IgD-negative memory B cell (primary cell): ENCODE measurements at regions not wholly inside any gene's neighbourhood (a gene's known extent, or its start where the extent isn't known, plus 50 kb on each side); places are given as distances from the start of the nearest gene placed in this dataset.

Experiments used
- H3K27ac Mint-ChIP-seq, 3 donors: one replicate each; pipeline ENCODE4 v1.8.0; 2020 to 2022; ENCODE audit warnings: mild to moderate bottlenecking in 3 of 3, mixed read lengths in 3 of 3, moderate library complexity in 1 of 3
- H3K27me3 Mint-ChIP-seq: one replicate; pipeline ENCODE4 v1.8.0; 2021; ENCODE audit warnings: mixed read lengths
- H3K36me3 Mint-ChIP-seq: one replicate; pipeline ENCODE4 v1.8.0; 2020; ENCODE audit warnings: mild to moderate bottlenecking, mixed read lengths
- H3K4me1 Mint-ChIP-seq, 3 donors: one replicate each; pipeline ENCODE4 v1.8.0; 2020 to 2022; ENCODE audit warnings: mixed read lengths in 3 of 3, mild to moderate bottlenecking in 1 of 3
- H3K4me3 Mint-ChIP-seq, 4 donors: one replicate each; pipeline ENCODE4 v1.8.0; 2020 to 2022; ENCODE audit warnings: mild to moderate bottlenecking in 4 of 4, mixed read lengths in 4 of 4, moderate library complexity in 3 of 4
- H3K9me3 Mint-ChIP-seq, 3 donors: one replicate each; pipeline ENCODE4 v1.8.0; 2020 to 2021; ENCODE audit warnings: mixed read lengths in 3 of 3, mild to moderate bottlenecking in 1 of 3

DNA sequence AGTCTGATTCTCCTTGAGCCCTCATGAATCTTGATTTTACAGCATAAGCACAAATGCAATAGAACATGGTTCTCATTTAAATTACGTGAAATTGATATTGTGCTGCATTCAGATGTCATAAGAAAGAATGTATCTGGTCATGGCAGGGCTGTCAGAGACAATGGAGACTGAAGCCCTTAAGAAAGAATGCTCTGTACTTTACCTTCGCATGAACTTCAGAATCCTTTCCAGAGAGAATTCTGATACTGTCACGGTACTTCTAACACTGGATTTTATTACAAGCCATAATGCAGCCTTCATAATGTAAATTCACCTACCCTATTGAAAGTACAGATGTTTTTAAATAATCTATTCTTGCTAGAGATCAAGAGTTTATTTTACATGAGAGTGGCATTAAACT is 677.9 kb upstream of the ADGRL3 start:
- peaks cover 3 to 9% (median 4%) of the 10 kb centered on the region in 3 donors for H3K9me3 Mint-ChIP-seq
- no peak overlapping the region for H3K4me3 Mint-ChIP-seq
- no peaks in the 10 kb centered on the region for H3K36me3 Mint-ChIP-seq
- H3K27me3 Mint-ChIP-seq, result no peaks in the 10 kb centered on the region
- no peaks in the 10 kb centered on the region for H3K4me1 Mint-ChIP-seq
- H3K27ac Mint-ChIP-seq, result no peak overlapping the region

DNA sequence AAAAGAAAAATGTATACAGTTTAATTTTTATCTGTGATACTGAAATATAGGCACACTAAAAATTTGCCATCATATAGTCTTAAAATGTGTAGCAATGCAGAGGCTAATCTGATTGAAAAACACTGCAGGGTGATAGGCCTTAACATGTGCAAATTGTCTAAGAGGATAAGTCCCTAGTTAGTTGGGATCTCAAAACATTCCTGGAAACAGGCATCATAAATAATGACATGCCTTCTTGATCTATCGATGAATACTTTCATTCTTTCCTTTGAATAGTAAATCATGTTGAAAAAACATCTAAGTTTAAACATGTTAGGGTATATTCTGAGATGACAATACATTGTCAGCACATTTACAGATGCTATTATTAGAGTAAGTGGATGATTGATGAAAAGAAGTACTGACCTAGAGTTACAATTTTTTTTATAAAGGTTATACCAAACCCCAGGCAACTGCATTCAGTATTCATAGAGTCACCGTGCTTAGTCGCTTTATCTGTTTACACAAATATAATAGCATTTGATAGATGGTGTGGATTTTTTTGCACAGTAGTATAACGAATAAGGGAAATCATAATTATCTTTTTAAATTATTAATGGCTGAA is 668.2 kb upstream of the ADGRL3 start:
- Mint-ChIP-seq H3K36me3 (no peaks in the 10 kb centered on the region), H3K27me3 (no peaks in the 10 kb centered on the region), H3K27ac (no peak overlapping the region), H3K9me3 (peaks cover 0 to 16% (median 3%) of the 10 kb centered on the region in 3 donors), H3K4me1 (no peaks in the 10 kb centered on the region), H3K4me3 (no peak overlapping the region)

DNA sequence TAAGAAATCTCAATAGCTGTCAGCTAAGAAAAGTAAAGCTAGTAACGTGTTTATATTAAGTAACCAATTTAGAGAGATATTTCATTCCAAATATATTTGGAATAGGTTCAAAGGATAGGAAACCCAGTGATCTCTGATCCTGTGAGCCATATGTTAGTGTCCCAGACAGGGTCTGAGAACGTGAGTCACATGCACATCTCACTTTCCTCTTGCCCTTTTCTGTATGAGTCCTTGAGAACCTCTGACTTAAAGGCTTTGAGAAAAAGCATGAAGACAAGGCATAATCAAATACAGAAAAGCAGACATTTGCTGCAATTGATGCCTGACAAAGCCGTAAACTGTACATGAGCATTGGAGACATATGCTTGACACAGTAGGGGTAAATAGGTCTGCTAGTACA is 655.1 kb upstream of the ADGRL3 start:
- Mint-ChIP-seq H3K36me3 (no peaks in the 10 kb centered on the region), H3K9me3 (peaks cover 0 to 18% (median 11%) of the 10 kb centered on the region in 3 donors), H3K27me3 (no peaks in the 10 kb centered on the region), H3K4me1 (no peaks in the 10 kb centered on the region), H3K27ac (no peak overlapping the region), H3K4me3 (no peak overlapping the region)

DNA sequence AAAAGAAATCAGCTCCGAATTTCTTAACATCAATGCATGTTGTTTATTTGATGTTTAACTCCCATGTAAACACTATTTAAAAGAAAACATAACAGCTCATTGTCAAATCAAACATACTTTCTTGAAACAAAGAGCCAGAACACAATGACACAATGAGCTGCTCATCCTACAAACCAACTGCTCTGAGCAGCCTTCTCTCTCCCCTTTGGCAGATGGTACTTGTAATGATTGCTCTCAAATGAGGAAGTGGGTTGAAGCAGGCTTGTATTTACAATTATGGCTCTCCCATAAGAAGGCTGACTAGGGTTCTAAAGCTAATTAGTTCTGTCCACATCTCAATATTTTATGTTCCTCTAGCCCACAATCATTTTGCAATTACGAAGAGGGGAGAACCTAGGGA is 637.8 kb upstream of the ADGRL3 start:
- no peaks in the 10 kb centered on the region for H3K27me3 Mint-ChIP-seq
- no peaks in the 10 kb centered on the region for H3K36me3 Mint-ChIP-seq
- no peak overlapping the region for H3K4me3 Mint-ChIP-seq
- H3K4me1 Mint-ChIP-seq, result no peaks in the 10 kb centered on the region
- H3K27ac Mint-ChIP-seq, result no peak overlapping the region
- peaks cover 4 to 13% (median 6%) of the 10 kb centered on the region in 3 donors for H3K9me3 Mint-ChIP-seq

DNA sequence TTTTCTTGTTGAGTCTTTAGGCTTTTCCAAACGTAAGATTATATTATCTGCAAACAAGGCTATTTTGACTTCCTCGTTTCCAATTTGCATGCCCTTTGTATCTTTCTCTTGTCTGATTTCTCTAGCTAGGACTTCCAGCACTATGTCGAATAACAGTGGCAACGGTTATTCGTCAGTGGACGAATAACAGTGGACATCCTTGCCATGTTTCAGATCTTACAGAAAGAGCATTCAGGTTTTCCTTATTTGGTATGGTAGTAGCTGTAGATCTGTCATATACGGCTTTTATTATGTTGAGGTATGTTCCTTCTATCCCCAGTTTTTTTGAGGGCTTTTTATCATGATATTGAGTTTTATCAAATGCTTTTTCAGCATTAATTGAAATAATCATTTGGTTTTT is 634.6 kb upstream of the ADGRL3 start:
- H3K9me3 Mint-ChIP-seq, result peaks cover 4 to 8% (median 5%) of the 10 kb centered on the region in 3 donors
- H3K36me3 Mint-ChIP-seq, result no peaks in the 10 kb centered on the region
- no peak overlapping the region for H3K27ac Mint-ChIP-seq
- no peak overlapping the region for H3K4me3 Mint-ChIP-seq
- H3K27me3 Mint-ChIP-seq, result no peaks in the 10 kb centered on the region
- H3K4me1 Mint-ChIP-seq, result no peaks in the 10 kb centered on the region

DNA sequence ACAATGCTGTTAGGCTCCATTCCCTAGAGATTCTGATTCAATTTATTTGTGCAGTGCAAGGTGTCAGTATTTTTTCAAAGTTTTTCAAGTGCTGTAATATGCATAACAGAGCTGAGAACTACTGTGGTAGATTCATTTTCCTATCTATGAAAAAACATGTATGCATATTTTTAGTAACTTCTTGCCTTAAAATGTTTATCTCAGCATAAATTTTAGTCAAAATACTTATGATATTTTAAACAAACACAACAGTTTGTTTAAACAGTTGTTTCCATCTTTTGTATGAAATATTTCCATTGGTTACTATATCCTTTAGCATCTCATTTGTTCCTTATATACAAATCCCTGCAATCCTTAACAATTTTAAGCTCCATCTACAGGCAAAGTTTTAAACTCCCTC is 624.8 kb upstream of the ADGRL3 start:
- Mint-ChIP-seq H3K4me3 (no peak overlapping the region), H3K4me1 (no peaks in the 10 kb centered on the region), H3K27ac (no peak overlapping the region), H3K36me3 (peaks cover 1% of the 10 kb centered on the region), H3K9me3 (peaks cover 0 to 11% (median 6%) of the 10 kb centered on the region in 3 donors), H3K27me3 (no peaks in the 10 kb centered on the region)

DNA sequence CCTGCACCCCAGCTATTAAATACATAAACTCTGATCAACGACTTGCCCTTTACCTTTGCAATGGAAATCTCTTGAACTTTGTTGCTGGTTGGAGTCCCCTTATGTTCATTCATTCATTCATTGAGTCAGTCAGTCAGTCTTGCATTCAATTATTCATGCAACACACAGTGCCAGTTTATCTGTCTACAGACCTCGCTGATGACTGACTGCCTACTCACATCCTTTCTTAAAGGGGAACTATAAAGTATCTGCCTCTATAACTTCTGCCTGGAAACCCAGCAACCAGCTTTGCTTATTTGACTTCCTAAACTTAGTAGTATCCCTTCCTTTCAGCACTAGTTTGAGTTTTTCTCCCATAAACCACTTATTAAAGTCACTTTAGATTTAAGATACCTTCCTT is 620.8 kb upstream of the ADGRL3 start:
- Mint-ChIP-seq H3K4me1 (no peaks in the 10 kb centered on the region), H3K36me3 (peaks cover 1% of the 10 kb centered on the region), H3K4me3 (no peak overlapping the region), H3K9me3 (peaks cover 0 to 7% (median 5%) of the 10 kb centered on the region in 3 donors), H3K27me3 (no peaks in the 10 kb centered on the region), H3K27ac (no peak overlapping the region)

DNA sequence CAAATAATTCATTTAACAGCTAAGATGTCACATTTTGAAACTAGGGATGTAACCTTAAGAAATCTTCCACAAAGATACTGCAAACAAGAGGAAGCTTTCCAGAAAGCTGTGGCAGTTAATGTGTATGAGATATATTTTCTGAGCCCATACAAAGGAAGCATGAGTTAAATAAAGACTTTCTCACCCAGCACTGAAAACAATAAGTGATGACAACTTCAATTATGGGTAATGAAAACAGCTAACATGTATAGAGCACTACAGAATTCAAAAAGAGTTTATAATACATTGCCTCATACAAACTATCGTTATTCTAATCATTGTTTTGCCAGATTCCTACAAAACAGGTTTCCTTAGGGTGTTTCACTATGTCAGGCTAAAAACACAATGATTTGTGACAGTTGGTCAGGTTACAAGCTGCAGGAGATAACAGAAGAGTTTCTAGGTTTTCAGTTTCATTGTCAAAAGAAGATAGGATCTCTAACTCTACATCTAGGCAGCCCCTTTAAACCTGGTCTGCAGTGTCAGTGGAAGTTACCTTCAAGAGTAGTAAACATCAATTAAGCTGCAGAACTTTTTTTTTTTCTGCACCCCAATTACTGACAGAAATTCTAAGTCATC is 618.1 kb upstream of the ADGRL3 start:
- no peak overlapping the region for H3K27ac Mint-ChIP-seq
- no peak overlapping the region for H3K4me3 Mint-ChIP-seq
- H3K4me1 Mint-ChIP-seq, result no peaks in the 10 kb centered on the region
- no peaks in the 10 kb centered on the region for H3K27me3 Mint-ChIP-seq
- peaks cover 0 to 7% (median 5%) of the 10 kb centered on the region in 3 donors for H3K9me3 Mint-ChIP-seq
- H3K36me3 Mint-ChIP-seq, result peaks cover under 1% of the 10 kb centered on the region

DNA sequence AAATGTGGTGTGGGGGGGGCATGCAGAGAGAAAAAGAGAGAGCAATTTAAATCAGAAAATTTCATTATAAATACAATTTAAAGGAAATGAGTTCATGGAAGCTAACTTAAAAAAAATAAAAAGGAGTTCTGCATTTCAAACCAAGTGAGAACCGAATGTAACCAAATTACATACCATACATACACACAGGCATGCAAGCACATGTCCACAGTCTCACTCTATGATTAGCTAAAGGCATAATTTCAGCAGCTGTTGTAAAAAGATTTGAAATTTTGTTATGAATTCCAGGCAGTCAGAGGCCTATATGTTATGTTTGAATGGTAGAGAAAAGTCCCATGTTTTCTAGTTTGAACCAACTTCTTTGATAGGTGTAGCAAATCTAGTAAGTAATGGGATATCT is 611.6 kb upstream of the ADGRL3 start:
- Mint-ChIP-seq H3K36me3 (no peaks in the 10 kb centered on the region), H3K27me3 (no peaks in the 10 kb centered on the region), H3K27ac (no peak overlapping the region), H3K9me3 (peaks cover 0 to 14% (median 5%) of the 10 kb centered on the region in 3 donors), H3K4me3 (no peak overlapping the region), H3K4me1 (no peaks in the 10 kb centered on the region)

DNA sequence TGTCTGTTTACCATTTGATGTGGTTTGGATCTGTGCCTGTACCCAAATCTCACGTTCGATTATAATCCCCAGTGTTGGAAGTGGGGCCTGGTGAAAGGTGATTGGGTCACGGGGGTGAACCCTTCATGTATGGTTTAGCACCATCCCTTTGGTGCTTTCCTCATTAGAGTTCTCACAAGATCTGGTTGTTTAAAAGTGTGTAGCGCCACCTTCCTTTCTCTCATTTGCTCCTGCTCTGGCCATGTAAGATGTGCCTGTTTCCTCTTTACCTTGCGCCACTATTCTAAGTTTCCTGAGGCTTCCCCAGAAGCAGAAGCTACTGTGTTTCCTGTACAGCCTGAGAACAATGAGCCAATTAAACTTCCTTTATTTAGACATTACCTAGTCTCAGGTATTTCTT is 610.7 kb upstream of the ADGRL3 start:
- no peaks in the 10 kb centered on the region for H3K27me3 Mint-ChIP-seq
- peaks cover under 1 to 16% (median 5%) of the 10 kb centered on the region in 3 donors for H3K9me3 Mint-ChIP-seq
- H3K4me3 Mint-ChIP-seq, result no peak overlapping the region

DNA sequence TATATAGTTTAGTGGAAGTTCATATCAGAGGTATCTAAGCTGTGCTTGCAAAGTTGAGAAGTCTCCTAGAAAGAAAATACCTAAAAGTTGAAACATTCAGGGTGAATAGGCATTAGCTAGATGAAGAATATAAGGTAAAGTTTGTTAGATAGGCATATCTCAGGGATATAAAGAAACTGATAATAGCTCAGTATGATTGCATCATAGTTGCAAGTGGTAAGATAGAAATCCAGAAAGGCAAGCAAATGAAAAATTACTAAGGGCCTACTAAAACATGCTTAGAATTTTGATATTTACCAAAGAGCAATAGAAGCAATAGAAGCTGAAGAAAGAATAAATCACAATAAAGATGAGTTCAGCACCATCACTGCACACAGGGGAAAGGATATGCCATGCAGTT is 610.0 kb upstream of the ADGRL3 start:
- no peaks in the 10 kb centered on the region for H3K4me1 Mint-ChIP-seq
- H3K4me3 Mint-ChIP-seq, result no peak overlapping the region
- H3K36me3 Mint-ChIP-seq, result no peaks in the 10 kb centered on the region
- H3K9me3 Mint-ChIP-seq, result peaks cover 3 to 19% (median 5%) of the 10 kb centered on the region in 3 donors
- no peaks in the 10 kb centered on the region for H3K27me3 Mint-ChIP-seq
- H3K27ac Mint-ChIP-seq, result no peak overlapping the region

More for the DNA sequence above, 610.7 kb upstream of the ADGRL3 start:
- H3K27ac Mint-ChIP-seq, result no peak overlapping the region
- H3K4me1 Mint-ChIP-seq, result no peaks in the 10 kb centered on the region
- H3K36me3 Mint-ChIP-seq, result no peaks in the 10 kb centered on the region

DNA sequence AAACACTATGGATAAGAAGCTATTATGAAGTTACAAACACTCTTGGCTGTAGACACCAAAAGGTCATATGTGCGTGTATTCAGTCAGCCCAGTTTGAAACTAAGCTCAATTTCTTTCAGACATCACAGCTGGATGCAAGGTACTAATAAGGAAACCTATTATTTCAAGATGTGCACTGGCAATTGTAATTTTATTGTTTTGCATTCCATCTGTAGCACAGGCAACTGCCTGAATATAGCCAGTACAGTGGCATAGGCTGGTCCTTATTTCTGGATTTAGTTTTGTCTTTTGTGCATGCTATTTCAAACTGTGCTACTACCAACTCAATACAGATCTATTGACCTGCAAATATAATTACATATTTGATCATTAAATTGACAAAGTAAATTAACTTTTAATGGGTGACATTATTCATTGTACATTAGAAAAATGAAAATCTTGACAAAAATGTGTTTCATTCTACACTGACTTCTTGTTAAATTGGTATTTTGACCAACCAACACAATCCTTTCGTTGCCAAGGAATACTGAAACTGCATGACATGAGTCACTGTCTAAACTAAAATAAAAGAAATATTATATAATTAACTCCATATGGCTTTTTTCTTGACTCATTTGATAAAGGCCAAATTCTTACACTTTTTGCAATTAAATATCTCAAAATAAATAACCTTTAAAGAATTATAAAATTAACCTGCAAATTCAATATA is 594.3 kb upstream of the ADGRL3 start:
- H3K27me3 Mint-ChIP-seq, result no peaks in the 10 kb centered on the region
- no peaks in the 10 kb centered on the region for H3K36me3 Mint-ChIP-seq
- no peak overlapping the region for H3K27ac Mint-ChIP-seq
- no peaks in the 10 kb centered on the region for H3K4me1 Mint-ChIP-seq
- peaks cover 3 to 15% (median 5%) of the 10 kb centered on the region in 3 donors for H3K9me3 Mint-ChIP-seq
- no peak overlapping the region for H3K4me3 Mint-ChIP-seq

DNA sequence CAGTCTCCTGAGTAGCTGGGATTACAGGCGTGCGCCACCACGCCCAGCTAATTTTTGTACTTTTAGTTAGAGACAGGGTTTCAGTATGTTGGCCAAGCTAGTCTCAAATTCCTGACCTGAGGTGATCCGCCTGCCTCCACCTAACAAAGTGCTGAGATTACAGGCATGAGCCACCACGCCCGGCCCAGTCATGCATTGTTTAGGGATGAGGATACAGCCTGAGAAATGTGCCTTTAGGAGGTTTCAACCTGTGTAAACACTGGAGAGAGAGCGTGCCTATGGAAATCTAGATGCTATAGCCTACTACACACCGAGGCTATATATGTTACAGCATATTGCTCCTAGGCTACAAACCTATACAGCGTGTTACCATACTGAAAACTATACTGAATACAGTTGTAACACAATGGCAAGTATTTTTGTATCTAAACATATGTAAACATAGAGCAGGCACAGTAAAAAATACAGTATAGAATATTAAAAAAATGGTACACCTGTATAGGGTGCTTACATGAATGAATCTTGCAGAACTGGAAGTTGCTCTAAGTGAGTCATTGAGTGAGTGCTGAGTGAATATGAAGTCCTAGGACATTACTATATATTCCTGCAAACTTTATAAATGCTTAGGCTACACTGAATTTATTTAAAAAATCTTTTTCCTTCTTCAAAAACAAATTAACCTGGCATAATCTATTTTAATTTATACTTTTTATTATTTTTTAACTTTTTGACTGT is 588.2 kb upstream of the ADGRL3 start:
- Mint-ChIP-seq H3K9me3 (peaks cover 3 to 10% (median 4%) of the 10 kb centered on the region in 3 donors), H3K4me3 (no peak overlapping the region), H3K27me3 (no peaks in the 10 kb centered on the region), H3K36me3 (no peaks in the 10 kb centered on the region), H3K4me1 (no peaks in the 10 kb centered on the region), H3K27ac (no peak overlapping the region)

DNA sequence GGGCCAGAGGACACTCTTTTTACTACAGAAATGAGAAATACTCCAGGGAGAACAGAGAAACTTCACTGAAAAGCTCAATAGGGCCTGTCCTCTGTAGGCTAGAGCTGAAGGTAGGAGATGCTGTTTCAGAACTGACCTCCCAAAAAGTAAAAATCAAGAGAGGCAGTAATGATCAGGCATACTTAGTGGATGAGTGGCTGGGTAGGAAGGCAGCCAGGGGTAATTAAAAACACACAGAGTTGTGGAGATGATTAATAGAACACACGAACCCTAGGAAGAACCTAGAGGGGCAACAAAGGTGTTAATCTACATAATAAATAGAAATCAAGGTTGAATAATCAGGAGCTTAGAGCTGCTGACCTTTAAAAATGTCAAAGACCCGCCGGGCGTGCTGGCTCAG is 582.4 kb upstream of the ADGRL3 start:
- H3K9me3 Mint-ChIP-seq, result peaks cover 0 to 20% (median 3%) of the 10 kb centered on the region in 3 donors
- no peak overlapping the region for H3K4me3 Mint-ChIP-seq
- H3K4me1 Mint-ChIP-seq, result no peaks in the 10 kb centered on the region
- no peaks in the 10 kb centered on the region for H3K36me3 Mint-ChIP-seq
- H3K27ac Mint-ChIP-seq, result no peak overlapping the region
- no peaks in the 10 kb centered on the region for H3K27me3 Mint-ChIP-seq
